Thymus (tissue), 11 donors: ENCODE measurements at regions not wholly inside any gene's neighbourhood (a gene's known extent, or its start where the extent isn't known, plus 50 kb on each side); places are given as distances from the start of the nearest gene placed in this dataset.

ENCODE experiments used
- DNase-seq, 9 donors: peaks; one replicate each; pipeline ENCODE4 v3.0.0-alpha.2; 2013; ENCODE audit warnings: low spot score in 9 of 9, low read depth in 6 of 9, missing footprints in 1 of 9
- H3K27ac ChIP-seq, 2 donors: one replicate each; pipeline ENCODE4 v1.5.1; 2013; ENCODE audit warnings: control low read depth in 1 of 2, low read depth in 1 of 2, low read length in 1 of 2, mild to moderate bottlenecking in 1 of 2, moderate library complexity in 1 of 2
- H3K27me3 ChIP-seq, 2 donors: one replicate each; pipeline ENCODE4 v1.5.1; 2013; ENCODE audit warnings: low read length in 1 of 2; ENCODE audit not compliant: control insufficient read depth in 2 of 2, insufficient read depth in 1 of 2
- H3K36me3 ChIP-seq, 2 donors: one replicate each; pipeline ENCODE4 v1.5.1; 2013; ENCODE audit warnings: low read length in 1 of 2, mild to moderate bottlenecking in 1 of 2, moderate library complexity in 1 of 2; ENCODE audit not compliant: control insufficient read depth in 2 of 2, insufficient read depth in 2 of 2
- H3K4me1 ChIP-seq, 2 donors: one replicate each; pipeline ENCODE4 v1.5.1; 2013; ENCODE audit warnings: low read length in 2 of 2; ENCODE audit not compliant: control insufficient read depth in 2 of 2, insufficient read depth in 2 of 2
- H3K4me3 ChIP-seq, 2 donors: one replicate each; pipeline ENCODE4 v1.5.1; 2013; ENCODE audit warnings: low read length in 2 of 2, control low read depth in 1 of 2, mild to moderate bottlenecking in 1 of 2
- H3K9me3 ChIP-seq, 2 donors: one replicate each; pipeline ENCODE4 v1.5.1; 2013; ENCODE audit warnings: low read length in 1 of 2, mild to moderate bottlenecking in 1 of 2; ENCODE audit not compliant: control insufficient read depth in 2 of 2, insufficient read depth in 1 of 2
- WGBS: extraction: QIAGEN DNeasy Blood & Tissue Kit; methylation state at CpG from one replicate; pipeline ENCODE4 v1.1.7; 2013; 5-methylcytosine and 5-hydroxymethylcytosine counted together
- donor health status: healthy.

- Histone ChIP-seq H3K4me1 (no peaks in the 10 kb centered on the region), H3K9me3 (no peaks in the 10 kb centered on the region), H3K27me3 (no peaks in the 10 kb centered on the region), H3K4me3 (no peak overlapping the region), H3K36me3 (no peaks in the 10 kb centered on the region), H3K27ac (no peak overlapping the region)
- no peak for DNase-seq
- WGBS: 89% methylated on average over 3 of the region's 3 CpGs
Observed at GRCh38 chr3:176491084-176491483, 706.2 kb downstream of the TBL1XR1 start.

- Histone ChIP-seq H3K4me3 (no peak overlapping the region), H3K36me3 (no peaks in the 10 kb centered on the region), H3K4me1 (no peaks in the 10 kb centered on the region), H3K27ac (no peak overlapping the region), H3K9me3 (peaks cover 0 to 1% of the 10 kb centered on the region in 2 donors), H3K27me3 (no peaks in the 10 kb centered on the region)
- 87% methylated on average over 2 of the region's 2 CpGs for WGBS
- no peak for DNase-seq
Observed at GRCh38 chr3:176490357-176490756, 706.9 kb downstream of the TBL1XR1 start.

- no peak for DNase-seq
- no peaks in the 10 kb centered on the region for H3K27me3 ChIP-seq
- 92% methylated on average over 6 of the region's 6 CpGs for WGBS
Observed at GRCh38 chr3:176479248-176479647, 718.0 kb downstream of the TBL1XR1 start.

GRCh38 chr3:176469694-176470205 is 727.5 kb downstream of the TBL1XR1 start:
- H3K36me3 ChIP-seq: no peaks in the 10 kb centered on the region
- 78% methylated on average over 6 of the region's 6 CpGs for WGBS

More at GRCh38 chr3:176479248-176479647, 718.0 kb downstream of the TBL1XR1 start:
- H3K4me1 ChIP-seq: no peaks in the 10 kb centered on the region
- no peaks in the 10 kb centered on the region for H3K9me3 ChIP-seq
- no peak overlapping the region for H3K4me3 ChIP-seq
- no peaks in the 10 kb centered on the region for H3K36me3 ChIP-seq
- no peak overlapping the region for H3K27ac ChIP-seq

GRCh38 chr3:176463610-176464009 is 733.7 kb downstream of the TBL1XR1 start:
- Histone ChIP-seq H3K36me3 (no peaks in the 10 kb centered on the region), H3K9me3 (no peaks in the 10 kb centered on the region), H3K4me1 (no peaks in the 10 kb centered on the region), H3K4me3 (no peak overlapping the region), H3K27me3 (no peaks in the 10 kb centered on the region), H3K27ac (no peak overlapping the region)
- 81% methylated on average over 2 of the region's 2 CpGs for WGBS
- DNase-seq: no peak

More at GRCh38 chr3:176469694-176470205, 727.5 kb downstream of the TBL1XR1 start:
- no peak for DNase-seq
- no peaks in the 10 kb centered on the region for H3K9me3 ChIP-seq
- no peaks in the 10 kb centered on the region for H3K27me3 ChIP-seq
- no peak overlapping the region for H3K27ac ChIP-seq
- no peak overlapping the region for H3K4me3 ChIP-seq
- H3K4me1 ChIP-seq: no peaks in the 10 kb centered on the region

GRCh38 chr3:176447369-176447768 is 749.9 kb downstream of the TBL1XR1 start:
- no peak for DNase-seq
- Histone ChIP-seq H3K4me3 (no peak overlapping the region), H3K27ac (no peak overlapping the region), H3K36me3 (no peaks in the 10 kb centered on the region), H3K27me3 (no peaks in the 10 kb centered on the region), H3K4me1 (no peaks in the 10 kb centered on the region), H3K9me3 (peaks cover 0 to 3% of the 10 kb centered on the region in 2 donors)
- 95% methylated on average over 4 of the region's 4 CpGs for WGBS

- no peaks in the 10 kb centered on the region for H3K36me3 ChIP-seq
- no peaks in the 10 kb centered on the region for H3K4me1 ChIP-seq
- DNase-seq: no peak
- peaks cover 0 to under 1% of the 10 kb centered on the region in 2 donors for H3K9me3 ChIP-seq
- H3K4me3 ChIP-seq: no peak overlapping the region
- no peaks in the 10 kb centered on the region for H3K27me3 ChIP-seq
- H3K27ac ChIP-seq: no peak overlapping the region
Observed at GRCh38 chr3:176442326-176442725, 755.0 kb downstream of the TBL1XR1 start.

- WGBS: 80% methylated on average over 2 of the region's 2 CpGs
- no peak overlapping the region for H3K27ac ChIP-seq
- H3K27me3 ChIP-seq: no peaks in the 10 kb centered on the region
- DNase-seq: no peak
- no peaks in the 10 kb centered on the region for H3K36me3 ChIP-seq
- no peaks in the 10 kb centered on the region for H3K4me1 ChIP-seq
- H3K9me3 ChIP-seq: no peaks in the 10 kb centered on the region
- no peak overlapping the region for H3K4me3 ChIP-seq
Observed at GRCh38 chr3:176439729-176440128, 757.6 kb downstream of the TBL1XR1 start.

GRCh38 chr3:176431991-176432390 is 765.3 kb downstream of the TBL1XR1 start:
- H3K27me3 ChIP-seq: no peaks in the 10 kb centered on the region
- H3K9me3 ChIP-seq: no peaks in the 10 kb centered on the region
- no peak overlapping the region for H3K4me3 ChIP-seq
- H3K36me3 ChIP-seq: no peaks in the 10 kb centered on the region
- DNase-seq: no peak
- 89% methylated on average over 6 of the region's 6 CpGs for WGBS
- no peaks in the 10 kb centered on the region for H3K4me1 ChIP-seq
- H3K27ac ChIP-seq: no peak overlapping the region

GRCh38 chr3:176431038-176431418 is 766.3 kb downstream of the TBL1XR1 start:
- 76% methylated on average over 5 of the region's 5 CpGs for WGBS
- H3K4me1 ChIP-seq: no peaks in the 10 kb centered on the region
- H3K27ac ChIP-seq: no peak overlapping the region
- H3K27me3 ChIP-seq: no peaks in the 10 kb centered on the region
- no peak overlapping the region for H3K4me3 ChIP-seq
- no peaks in the 10 kb centered on the region for H3K9me3 ChIP-seq
- H3K36me3 ChIP-seq: no peaks in the 10 kb centered on the region
- DNase-seq: no peak
